BLaER1 treated with 17β-estradiol and CSF1 and Interleukin-3, amounts not matched to agents 10 nM and 100 nM (cell line): ENCODE measurements at regions not wholly inside any gene's neighbourhood (a gene's known extent, or its start where the extent isn't known, plus 50 kb on each side); places are given as distances from the start of the nearest gene placed in this dataset.
"Not testable (repeated sequence)": the region's sequence is repeated elsewhere in the genome, so short reads cannot be mapped to it uniquely, and the experiment has no call there.

ENCODE experiments used
- H3K27ac ChIP-seq, 11 experiments: shearing (Covaris generic); formaldehyde crosslinking; 2 replicates each; pipeline ENCODE4 v1.8.1; 2022
- H3K27me3 ChIP-seq, 11 experiments: shearing (Covaris generic); formaldehyde crosslinking; 2 replicates each; pipeline ENCODE4 v1.8.1; 2022
- H3K36me3 ChIP-seq, 11 experiments: shearing (Covaris generic); formaldehyde crosslinking; 2 replicates each; pipeline ENCODE4 v1.8.1; 2022
- H3K4me1 ChIP-seq, 10 experiments: shearing (Covaris generic); formaldehyde crosslinking; 2 replicates each; pipeline ENCODE4 v1.8.1; 2022
- H3K4me2 ChIP-seq, 11 experiments: shearing (Covaris generic); formaldehyde crosslinking; 2 replicates each; pipeline ENCODE4 v1.8.1; 2022
- H3K4me3 ChIP-seq, 10 experiments: shearing (Covaris generic); formaldehyde crosslinking; 2 replicates each; pipeline ENCODE4 v1.8.1; 2022
- H3K9ac ChIP-seq, 11 experiments: shearing (Covaris generic); formaldehyde crosslinking; 2 replicates each; pipeline ENCODE4 v1.8.1; 2022
- H3K9me3 ChIP-seq, 11 experiments: shearing (Covaris generic); formaldehyde crosslinking; replicated peaks in 1 of 11; 2 replicates each; pipeline ENCODE4 v1.8.1; 2022
- H4K20me1 ChIP-seq, 11 experiments: shearing (Covaris generic); formaldehyde crosslinking; 2 replicates each; pipeline ENCODE4 v1.8.1; 2022
- Cebpa-rat ChIP-seq, 11 experiments: shearing (Covaris generic); IDR thresholded peaks; 2 replicates each; pipeline ENCODE4 v1.8.1; 2022

- Histone ChIP-seq H3K36me3 (no peaks in the 10 kb centered on the region), H3K9me3 (peaks cover 29 to 54% (median 41%) of the 10 kb centered on the region in 11 experiments), H3K27me3 (no peaks in the 10 kb centered on the region), H3K4me3 (no peak overlapping the region), H3K4me2 (no peak overlapping the region), H4K20me1 (no peaks in the 10 kb centered on the region), H3K4me1 (no peaks in the 10 kb centered on the region), H3K9ac (no peak overlapping the region), H3K27ac (no peak overlapping the region)
- TF ChIP-seq Cebpa-rat (IDR thresholded peaks at IDR 0.05): no peak
These were observed 239.1 kb upstream of the DIO3 start for GRCh38 chr14:101322223-101322622.

- no peaks in the 10 kb centered on the region for H3K36me3 ChIP-seq
- H3K4me1 ChIP-seq: no peaks in the 10 kb centered on the region
- H3K27ac ChIP-seq: no peak overlapping the region
- no peaks in the 10 kb centered on the region for H4K20me1 ChIP-seq
- H3K4me2 ChIP-seq: no peak overlapping the region
- H3K9me3 ChIP-seq: peaks cover 28 to 45% (median 34%) of the 10 kb centered on the region in 11 experiments
- no peak for TF ChIP-seq Cebpa-rat (IDR thresholded peaks at IDR 0.05)
- H3K4me3 ChIP-seq: no peak overlapping the region
- H3K9ac ChIP-seq: no peak overlapping the region
- H3K27me3 ChIP-seq: no peaks in the 10 kb centered on the region
These were observed 238.2 kb upstream of the DIO3 start for GRCh38 chr14:101323111-101323510.

- not testable (repeated sequence) for H3K4me1 ChIP-seq, H3K4me3 ChIP-seq, H3K36me3 ChIP-seq, H3K9ac ChIP-seq, H3K27ac ChIP-seq, H3K27me3 ChIP-seq, H4K20me1 ChIP-seq, H3K4me2 ChIP-seq
- H3K9me3 ChIP-seq: peaks cover 28 to 42% (median 34%) of the 10 kb centered on the region in 11 experiments
These were observed 237.6 kb upstream of the DIO3 start for GRCh38 chr14:101323614-101324235.

- Histone ChIP-seq H3K36me3 (no peaks in the 10 kb centered on the region), H3K4me1 (no peaks in the 10 kb centered on the region), H3K27ac (no peak overlapping the region), H3K9ac (no peak overlapping the region), H4K20me1 (no peaks in the 10 kb centered on the region), H3K4me3 (no peak overlapping the region), H3K9me3 (peaks cover 28 to 42% (median 34%) of the 10 kb centered on the region in 11 experiments), H3K27me3 (no peaks in the 10 kb centered on the region), H3K4me2 (no peak overlapping the region)
- TF ChIP-seq Cebpa-rat (IDR thresholded peaks at IDR 0.05): no peak
These were observed 236.0 kb upstream of the DIO3 start for GRCh38 chr14:101325319-101325718.

- Histone ChIP-seq H3K4me2 (no peak overlapping the region), H3K9ac (no peak overlapping the region), H3K4me3 (no peak overlapping the region)
These were observed 232.8 kb upstream of the DIO3 start for GRCh38 chr14:101328412-101329028.

GRCh38 chr14:101330416-101331140 lies 230.7 kb upstream of the DIO3 start:
- H3K27me3 ChIP-seq: no peaks in the 10 kb centered on the region
- no peak overlapping the region for H3K27ac ChIP-seq
- H3K9ac ChIP-seq: no peak overlapping the region
- H3K4me3 ChIP-seq: no peak overlapping the region
- H4K20me1 ChIP-seq: no peaks in the 10 kb centered on the region; a peak in 1 of 22 replicates
- H3K4me2 ChIP-seq: no peak overlapping the region
- TF ChIP-seq Cebpa-rat (IDR thresholded peaks at IDR 0.05): no peak
- peaks cover 0 to 5% (median 0%) of the 10 kb centered on the region in 11 experiments; a peak in 4 of 22 replicates for H3K9me3 ChIP-seq
- H3K36me3 ChIP-seq: no peaks in the 10 kb centered on the region
- no peaks in the 10 kb centered on the region for H3K4me1 ChIP-seq

More at GRCh38 chr14:101328412-101329028, 232.8 kb upstream of the DIO3 start:
- Histone ChIP-seq H3K9me3 (peaks cover 17 to 24% (median 20%) of the 10 kb centered on the region in 11 experiments), H3K27me3 (no peaks in the 10 kb centered on the region), H3K4me1 (no peaks in the 10 kb centered on the region), H3K36me3 (no peaks in the 10 kb centered on the region), H4K20me1 (no peaks in the 10 kb centered on the region; a peak in 1 of 22 replicates), H3K27ac (no peak overlapping the region)
- TF ChIP-seq Cebpa-rat (IDR thresholded peaks at IDR 0.05): no peak

- H3K4me1 ChIP-seq: no peaks in the 10 kb centered on the region
- H3K4me3 ChIP-seq: no peak overlapping the region
- H3K36me3 ChIP-seq: no peaks in the 10 kb centered on the region
- no peaks in the 10 kb centered on the region; a peak in 1 of 22 replicates for H4K20me1 ChIP-seq
- no peak overlapping the region for H3K4me2 ChIP-seq
- TF ChIP-seq Cebpa-rat (IDR thresholded peaks at IDR 0.05): no peak
- no peaks in the 10 kb centered on the region for H3K27me3 ChIP-seq
- H3K27ac ChIP-seq: no peak overlapping the region
- H3K9me3 ChIP-seq: no peaks in the 10 kb centered on the region
- no peak overlapping the region for H3K9ac ChIP-seq
These were observed 230.2 kb upstream of the DIO3 start for GRCh38 chr14:101331141-101331525.

GRCh38 chr14:101331661-101332169 lies 229.6 kb upstream of the DIO3 start:
- Histone ChIP-seq H3K9me3 (no peaks in the 10 kb centered on the region), H4K20me1 (no peaks in the 10 kb centered on the region; a peak in 1 of 22 replicates), H3K27me3 (no peaks in the 10 kb centered on the region), H3K9ac (no peak overlapping the region), H3K36me3 (no peaks in the 10 kb centered on the region), H3K4me2 (no peak overlapping the region), H3K4me3 (no peak overlapping the region), H3K4me1 (no peaks in the 10 kb centered on the region), H3K27ac (no peak overlapping the region)
- no peak for TF ChIP-seq Cebpa-rat (IDR thresholded peaks at IDR 0.05)

- no peak overlapping the region for H3K4me2 ChIP-seq
- no peaks in the 10 kb centered on the region; a peak in 1 of 22 replicates for H4K20me1 ChIP-seq
- H3K36me3 ChIP-seq: no peaks in the 10 kb centered on the region
- H3K9me3 ChIP-seq: no peaks in the 10 kb centered on the region
- TF ChIP-seq Cebpa-rat (IDR thresholded peaks at IDR 0.05): no peak
- no peak overlapping the region for H3K9ac ChIP-seq
- H3K4me3 ChIP-seq: no peak overlapping the region
- no peaks in the 10 kb centered on the region for H3K27me3 ChIP-seq
- no peak overlapping the region for H3K27ac ChIP-seq
- no peaks in the 10 kb centered on the region for H3K4me1 ChIP-seq
These were observed 229.0 kb upstream of the DIO3 start for GRCh38 chr14:101332281-101332680.
